ENCODE measurements at regions not wholly inside any gene's neighbourhood (a gene's known extent, or its start where the extent isn't known, plus 50 kb on each side); places are given as distances from the start of the nearest gene placed in this dataset.

- no peak overlapping the region for H3K4me3 ChIP-seq (ENCODE audit: control insufficient read depth, low read depth, low read length)
- no peak for DNase-seq (ENCODE audit: low read depth)
- no peak for TF ChIP-seq CTCF (IDR thresholded peaks at IDR 0.05; ENCODE audit: control insufficient read depth, insufficient read depth, low read depth, low read length, missing control alignments)
Observed at GRCh38 chr4:83780053-83780733, 244.3 kb downstream of the GPAT3 start.

- TF ChIP-seq CTCF (IDR thresholded peaks at IDR 0.05; ENCODE audit: control insufficient read depth, insufficient read depth, low read depth, low read length, missing control alignments), result no peak
- no peak overlapping the region for H3K4me3 ChIP-seq (ENCODE audit: control insufficient read depth, low read depth, low read length)
- DNase-seq (ENCODE audit: low read depth), result no peak
Observed at GRCh38 chr4:83779103-83780052, 243.5 kb downstream of the GPAT3 start.

- H3K4me3 ChIP-seq (ENCODE audit: control insufficient read depth, low read depth, low read length), result no peak overlapping the region
- no peak for TF ChIP-seq CTCF (IDR thresholded peaks at IDR 0.05; ENCODE audit: control insufficient read depth, insufficient read depth, low read depth, low read length, missing control alignments)
- no peak for DNase-seq (ENCODE audit: low read depth)
Observed at GRCh38 chr4:83772685-83773084, 236.8 kb downstream of the GPAT3 start.

GRCh38 chr4:83771113-83771705 is 235.3 kb downstream of the GPAT3 start:
- H3K4me3 ChIP-seq (ENCODE audit: control insufficient read depth, low read depth, low read length), result no peak overlapping the region
- DNase-seq (ENCODE audit: low read depth), result peak; percentile 29
- peak; percentile 93 for TF ChIP-seq CTCF (IDR thresholded peaks at IDR 0.05; ENCODE audit: control insufficient read depth, insufficient read depth, low read depth, low read length, missing control alignments)

GRCh38 chr4:83768146-83768545 is 232.2 kb downstream of the GPAT3 start:
- TF ChIP-seq CTCF (IDR thresholded peaks at IDR 0.05; ENCODE audit: control insufficient read depth, insufficient read depth, low read depth, low read length, missing control alignments), result no peak
- no peak for DNase-seq (ENCODE audit: low read depth)
- no peak overlapping the region for H3K4me3 ChIP-seq (ENCODE audit: control insufficient read depth, low read depth, low read length)

GRCh38 chr4:83767067-83767466 is 231.2 kb downstream of the GPAT3 start:
- no peak overlapping the region for H3K4me3 ChIP-seq (ENCODE audit: control insufficient read depth, low read depth, low read length)
- TF ChIP-seq CTCF (IDR thresholded peaks at IDR 0.05; ENCODE audit: control insufficient read depth, insufficient read depth, low read depth, low read length, missing control alignments), result no peak
- no peak for DNase-seq (ENCODE audit: low read depth)

All from AG09309 (cell line).